NCI-H524 (cell line): ENCODE measurements at regions not wholly inside any gene's neighbourhood (a gene's known extent, or its start where the extent isn't known, plus 50 kb on each side); places are given as distances from the start of the nearest gene placed in this dataset.
A peak's percentile ranks its signal among the peaks of the same experiment; 100 is the strongest.

Source experiments
- DNase-seq, 2 experiments: peaks; one replicate each; lab custom pipeline; 2025; lab: John Stamatoyannopoulos, UW

GRCh38 chr21:36555199-36555800 is 75.4 kb upstream of the CLDN14 start:
- DNase-seq, result no peak

DNA sequence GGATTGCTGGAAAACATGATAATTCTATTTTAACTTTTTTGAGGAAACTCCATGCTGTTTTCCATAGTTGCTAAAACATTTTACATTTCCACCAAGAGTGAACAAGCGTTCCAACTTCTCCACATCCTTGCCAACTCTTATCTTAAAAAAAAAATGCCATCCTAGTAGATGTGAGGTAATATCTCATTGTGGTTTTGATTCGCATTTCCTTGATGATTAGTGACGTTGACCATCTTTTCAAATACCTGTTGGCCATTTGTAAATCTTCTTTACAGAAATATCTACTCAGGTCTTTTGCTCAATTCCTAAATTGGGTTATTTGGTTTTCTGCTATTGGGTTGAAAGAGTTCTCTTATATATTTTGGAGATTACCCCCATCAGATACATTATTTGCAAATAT is 77.4 kb upstream of the CLDN14 start:
- DNase-seq, result no peak

- no peak for DNase-seq
These were observed 81.1 kb upstream of the CLDN14 start for GRCh38 chr21:36560933-36561575.

DNA sequence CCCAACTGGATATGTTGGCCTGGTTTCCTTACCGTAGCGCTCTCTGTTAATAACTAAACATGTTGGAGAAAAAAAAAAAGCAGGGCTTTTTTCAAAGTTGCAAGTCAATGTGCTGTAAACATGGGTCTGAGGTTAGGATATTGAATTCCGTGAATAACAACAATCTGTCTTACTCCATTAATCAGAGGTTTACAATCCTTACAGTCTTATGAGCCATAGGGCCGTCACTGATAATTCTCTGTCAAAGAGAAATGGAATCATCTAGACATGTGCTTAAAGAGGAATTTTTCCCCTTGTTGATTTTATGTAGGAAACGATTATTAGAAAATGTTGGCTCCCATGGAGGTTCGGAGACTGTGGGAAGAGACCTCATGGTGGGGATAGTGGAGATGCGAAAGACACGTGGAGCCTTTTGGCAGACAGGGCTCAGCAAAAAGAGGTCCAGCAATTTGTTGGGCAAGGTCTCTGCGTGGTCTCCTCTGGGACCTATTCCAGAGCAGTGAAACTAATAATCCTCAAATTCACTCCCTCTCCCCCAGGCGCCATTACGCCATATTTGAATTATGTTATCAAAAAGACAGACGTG is 83.5 kb upstream of the CLDN14 start:
- no peak for DNase-seq

DNA sequence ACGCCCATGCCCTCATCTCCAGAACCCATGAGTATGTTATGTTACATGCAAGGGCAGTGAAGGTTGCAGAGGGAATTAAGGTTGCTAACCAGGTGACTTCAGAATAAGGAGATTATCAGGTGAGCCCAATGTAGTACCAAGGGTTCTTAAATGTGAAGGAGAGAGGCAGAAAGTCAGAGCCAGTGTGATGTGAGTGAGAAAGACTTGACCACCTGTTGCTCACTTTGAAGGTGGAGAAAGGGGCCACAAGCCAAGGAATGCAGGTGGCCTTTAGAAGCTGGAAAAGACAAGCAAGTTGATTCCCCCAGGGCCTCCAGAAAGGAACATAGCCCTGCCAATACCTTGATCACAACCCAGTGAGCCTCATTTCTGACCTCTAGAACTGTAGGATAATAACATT is 84.7 kb upstream of the CLDN14 start:
- no peak for DNase-seq

GRCh38 chr21:36565540-36565939 is 85.6 kb upstream of the CLDN14 start:
- peak in 1 of 2 experiments; percentile 19 for DNase-seq

DNA sequence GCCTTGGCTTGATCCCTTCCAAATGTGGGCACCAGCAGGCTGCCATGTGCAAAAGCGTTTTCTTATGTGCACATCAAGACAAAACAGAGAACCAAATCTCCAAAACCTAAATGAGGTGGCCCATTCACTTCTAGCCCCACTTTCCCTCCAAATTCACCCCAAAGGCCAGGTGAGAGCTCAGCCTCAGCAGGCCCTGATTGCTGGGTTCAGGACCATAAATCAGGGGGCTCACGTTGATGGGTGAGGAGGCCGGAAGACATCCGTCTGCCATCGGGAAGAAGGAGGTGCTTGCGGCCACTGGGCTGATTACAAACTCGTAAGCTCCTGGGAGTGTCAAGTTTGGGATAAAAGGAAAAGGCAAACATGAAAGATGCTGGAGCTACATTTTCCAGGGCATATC is 86.7 kb upstream of the CLDN14 start:
- no peak for DNase-seq

DNA sequence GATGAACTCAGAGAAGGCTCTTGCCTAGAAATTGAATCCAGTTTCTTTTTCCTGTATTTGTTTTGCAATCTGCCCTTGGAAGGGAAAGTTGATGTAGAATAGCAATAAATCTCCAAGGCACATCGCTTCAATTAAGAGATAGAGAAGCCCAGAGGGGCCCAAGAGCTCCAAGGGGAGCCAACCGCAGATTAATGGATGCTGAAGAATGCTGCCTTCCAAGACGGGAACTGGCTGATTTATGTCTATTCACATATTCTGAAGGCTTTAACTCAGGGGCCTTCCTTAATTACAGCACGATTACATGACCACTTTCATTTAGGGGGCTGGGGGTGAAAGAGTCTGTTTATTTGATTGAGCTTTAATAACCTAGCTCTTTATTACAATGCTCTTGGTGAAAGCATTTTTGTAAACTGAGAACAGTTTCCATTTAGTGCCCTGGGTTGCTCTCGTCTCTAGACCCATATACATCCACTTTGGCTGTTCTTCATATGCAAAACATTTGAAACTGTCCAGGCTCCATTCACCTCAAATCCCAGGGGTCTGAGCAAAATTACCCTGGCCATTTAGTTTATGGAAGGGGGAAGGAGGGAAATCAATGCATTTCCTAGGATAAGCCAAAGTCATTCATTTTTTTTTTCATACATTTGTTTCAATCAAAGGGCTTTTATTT is 87.4 kb upstream of the CLDN14 start:
- no peak for DNase-seq

DNA sequence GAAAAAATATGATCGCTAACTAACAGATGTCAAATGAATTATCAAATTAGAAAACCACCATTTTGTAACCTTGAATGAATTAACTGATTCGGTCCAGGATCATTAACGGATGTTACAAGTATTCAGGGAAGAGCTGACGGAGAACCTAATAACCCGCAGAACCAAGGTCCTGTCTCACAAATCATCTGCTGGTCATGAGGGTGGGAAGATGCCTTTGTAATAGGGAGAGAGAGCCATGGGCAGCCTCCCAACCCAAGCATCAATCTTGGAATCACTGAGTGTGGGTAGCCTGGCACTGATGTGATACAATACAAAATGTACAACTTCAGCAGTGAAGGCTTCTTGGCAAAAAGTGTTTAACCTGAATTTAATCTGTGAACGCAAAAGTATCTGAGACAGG is 89.6 kb upstream of the CLDN14 start:
- DNase-seq, result no peak

DNA sequence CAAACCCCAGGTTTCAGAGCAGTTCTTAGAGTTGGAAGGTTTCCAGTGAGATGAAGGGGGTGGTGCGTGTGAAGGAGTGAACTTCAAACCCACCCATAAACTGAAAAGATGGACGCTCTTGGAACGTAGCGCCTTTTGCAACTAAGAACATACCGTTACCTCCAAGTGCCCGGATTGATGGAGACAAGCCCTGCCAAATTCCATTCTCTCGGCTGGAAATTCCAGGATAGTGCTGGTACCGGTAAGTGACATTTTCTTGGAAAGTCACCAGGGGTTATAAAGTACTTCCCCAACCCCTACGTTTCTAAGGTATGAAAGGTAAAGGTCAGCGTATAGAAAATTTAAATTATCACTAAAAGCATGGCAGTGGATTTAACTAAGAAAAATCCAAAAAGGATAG is 91.6 kb upstream of the CLDN14 start:
- DNase-seq, result no peak

DNA sequence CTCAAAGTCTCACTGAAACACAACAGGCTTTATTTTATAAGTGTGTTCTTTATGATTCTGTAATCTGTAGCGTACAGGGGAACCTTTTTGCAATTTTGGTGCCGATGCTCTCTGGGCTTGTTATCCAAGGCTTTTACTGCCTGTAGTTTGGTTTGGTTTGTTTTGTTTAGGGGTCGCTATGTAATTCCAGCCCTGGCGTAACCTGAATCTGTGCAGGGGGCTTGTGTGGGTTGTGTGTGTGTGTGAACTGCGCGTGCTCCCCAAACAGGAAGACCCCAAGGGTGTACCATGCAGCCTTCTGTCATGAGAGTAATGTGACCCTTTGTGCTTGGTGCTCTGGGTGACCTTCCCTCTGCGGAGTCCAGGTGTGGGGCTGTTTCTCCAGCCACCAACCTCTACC is 92.1 kb upstream of the CLDN14 start:
- no peak for DNase-seq

GRCh38 chr21:36575306-36575705 is 95.4 kb upstream of the CLDN14 start:
- DNase-seq, result no peak

DNA sequence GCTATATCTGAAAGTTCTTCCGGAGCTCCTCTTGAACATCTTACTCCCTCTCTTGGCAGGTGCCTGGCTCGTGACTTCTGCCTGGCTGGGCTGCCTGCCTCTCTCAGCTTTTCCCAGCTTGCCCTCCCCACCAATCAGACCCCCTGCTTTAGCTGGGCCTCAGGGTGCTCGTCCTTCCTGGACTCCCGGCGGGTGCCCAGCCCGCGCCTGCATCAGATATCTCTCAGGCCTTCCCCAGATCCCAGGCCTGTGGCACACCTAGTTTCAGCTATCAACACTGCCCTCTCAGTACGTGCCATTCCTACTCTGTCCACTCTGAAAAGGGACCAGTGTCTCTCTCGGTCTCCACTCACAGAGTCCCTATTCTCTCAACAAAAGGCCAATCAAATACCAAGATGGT is 96.5 kb upstream of the CLDN14 start:
- no peak for DNase-seq

- DNase-seq, result no peak
These were observed 100.0 kb upstream of the CLDN14 start for GRCh38 chr21:36579898-36580297.

DNA sequence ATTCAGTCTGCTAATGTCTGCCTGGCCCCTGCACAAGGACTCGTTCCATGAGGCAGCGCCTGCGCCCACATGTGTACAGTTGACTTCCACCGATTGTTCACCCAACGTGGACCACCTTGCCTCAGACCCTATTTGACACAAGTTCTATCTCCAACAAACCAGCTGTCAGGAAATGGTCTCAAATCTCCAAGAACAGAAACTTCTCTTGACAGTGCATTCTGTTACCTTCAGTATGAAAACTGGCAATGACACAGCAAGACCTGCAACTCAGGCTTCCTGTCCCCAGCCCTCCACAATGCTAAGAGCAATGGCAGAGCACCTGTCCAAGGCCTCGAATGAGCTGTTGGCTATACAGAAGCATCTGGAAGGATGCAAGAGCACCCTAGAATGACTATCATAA is 102.3 kb upstream of the CLDN14 start:
- DNase-seq, result no peak

- no peak for DNase-seq
These were observed 103.7 kb upstream of the CLDN14 start for GRCh38 chr21:36583591-36583990.

GRCh38 chr21:36584980-36585940 is 105.3 kb upstream of the CLDN14 start:
- peak in 1 of 2 experiments; percentile 13 for DNase-seq

- no peak for DNase-seq
These were observed 107.5 kb upstream of the CLDN14 start for GRCh38 chr21:36587388-36587787.

DNA sequence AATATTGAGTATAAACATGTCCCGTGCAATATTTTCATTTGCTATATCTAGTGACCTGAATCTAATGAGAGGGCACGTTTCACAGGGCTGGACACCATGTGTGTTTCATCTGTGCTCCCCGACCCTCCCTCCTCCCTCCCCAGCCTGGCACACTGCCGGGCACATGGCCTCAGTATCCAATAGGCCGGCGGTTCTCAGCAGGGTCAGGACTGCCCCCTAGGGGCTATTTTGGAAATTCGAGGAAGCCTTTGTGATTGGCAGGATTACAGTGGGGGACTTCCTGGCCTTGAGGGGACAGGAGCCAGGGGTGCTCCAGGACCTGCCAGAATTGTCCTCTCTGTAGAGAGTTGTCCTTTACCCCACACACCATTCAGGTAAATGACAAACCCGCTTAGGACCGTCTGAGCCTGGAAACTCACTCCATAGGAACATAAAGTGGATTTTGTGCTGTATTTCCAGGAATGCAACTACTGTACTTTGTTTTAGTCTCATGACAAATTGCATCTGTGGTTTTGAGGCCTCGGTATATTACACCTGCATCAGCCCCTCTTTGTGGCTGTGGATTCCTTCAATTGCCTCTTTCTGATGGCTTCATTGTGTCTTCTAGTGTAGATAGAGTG is 109.5 kb upstream of the SIM2 start:
- DNase-seq, result peak; percentile 30 to 59

DNA sequence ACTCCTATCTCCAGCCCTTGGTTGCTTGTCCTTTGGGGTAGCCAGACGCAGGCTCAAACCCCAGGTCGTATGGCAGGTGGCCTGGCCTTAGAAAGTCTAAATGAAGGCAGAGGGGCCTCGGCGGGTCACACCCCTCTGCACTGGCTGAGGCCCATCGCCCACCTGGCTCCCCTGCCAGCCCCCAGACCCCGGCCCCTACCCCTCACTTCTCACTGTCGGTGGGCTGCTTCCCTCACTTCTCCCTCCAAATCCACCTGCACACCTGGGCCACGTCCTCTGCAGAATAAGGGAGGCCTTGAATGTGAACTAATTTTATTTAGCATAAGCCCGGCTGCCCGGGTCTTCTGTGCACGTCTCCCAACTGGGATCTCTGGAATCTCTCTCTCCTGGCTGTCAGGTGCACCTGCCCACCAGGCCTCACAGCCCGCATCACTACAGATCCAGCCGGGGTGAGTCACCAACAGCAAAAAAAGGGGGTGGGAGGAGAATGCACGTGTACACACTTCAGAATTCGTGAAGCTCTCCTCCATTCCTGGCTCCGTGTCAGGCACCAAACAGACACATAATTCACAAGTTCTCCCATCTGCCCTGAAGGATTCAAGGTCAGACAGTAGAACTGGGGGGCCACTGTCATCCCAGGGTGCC is 107.5 kb upstream of the SIM2 start:
- DNase-seq, result no peak

DNA sequence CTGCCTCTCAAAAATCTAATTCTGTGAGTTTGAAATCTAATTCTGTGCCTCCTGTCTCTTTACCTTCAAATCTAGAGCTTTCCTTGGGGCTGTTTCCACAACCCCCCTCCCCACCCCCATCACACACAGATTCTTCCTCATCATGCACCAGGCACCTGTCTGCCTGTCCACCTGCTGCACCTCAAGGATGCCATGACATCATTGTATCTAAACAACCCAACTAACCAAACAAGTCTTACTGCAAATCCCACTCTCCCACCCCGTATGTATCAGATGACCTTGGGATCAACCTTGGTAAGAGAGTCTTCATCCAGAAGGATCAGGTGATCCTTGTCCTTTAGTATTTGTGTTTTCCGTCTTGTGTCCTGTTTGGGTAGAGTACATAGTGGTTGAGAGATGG is 102.7 kb upstream of the SIM2 start:
- no peak for DNase-seq
